DMS153 treated with DMSO at 0.1 percent for 48 hours (cell line): ENCODE measurements at regions not wholly inside any gene's neighbourhood (a gene's known extent, or its start where the extent isn't known, plus 50 kb on each side); places are given as distances from the start of the nearest gene placed in this dataset.

Experiments
- DNase-seq: peaks from one replicate; lab custom pipeline; 2025; ENCODE audit not compliant: unreplicated experiment; lab: John Stamatoyannopoulos, UW

GRCh38 chr22:48432781-48433518, 1394.7 kb downstream of the BRD1 start:
- no peak for DNase-seq

DNA sequence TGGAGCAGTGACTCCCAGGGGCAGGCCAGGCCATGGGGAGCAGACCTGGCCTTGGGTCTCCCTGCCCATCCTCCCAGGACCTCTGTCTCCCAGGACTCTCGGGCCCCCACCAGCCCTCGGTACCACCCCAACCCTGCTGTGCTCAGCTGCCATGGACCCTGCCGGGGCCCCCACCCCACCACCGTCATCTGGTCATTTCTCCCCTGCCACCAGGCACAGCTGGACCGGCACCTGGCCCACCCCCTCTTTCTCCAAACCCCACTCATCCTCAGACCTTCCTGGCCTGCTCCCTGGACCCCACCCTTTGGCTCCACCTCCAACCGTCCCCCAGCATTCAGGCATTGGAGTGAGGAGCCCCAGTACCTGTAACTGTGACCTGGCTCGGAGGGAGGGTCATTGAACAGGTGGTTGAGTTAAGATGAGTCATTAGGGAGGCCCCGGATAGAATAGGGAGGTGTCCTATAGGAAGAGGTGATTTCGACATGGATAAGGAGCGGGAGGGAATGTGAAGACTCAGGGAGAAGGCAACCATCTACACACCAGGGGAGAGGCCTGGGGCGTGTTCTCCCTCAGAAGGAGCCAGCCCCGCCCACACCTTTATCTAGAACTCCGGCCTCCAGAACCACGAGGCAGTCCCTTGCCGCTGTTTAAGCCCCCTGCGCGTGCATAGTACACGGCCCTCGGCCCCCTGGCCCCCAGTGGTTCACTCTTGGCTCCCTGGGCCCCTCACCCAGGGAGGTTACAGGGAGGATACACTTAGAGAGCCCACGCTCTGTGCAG, 1395.9 kb downstream of the BRD1 start:
- DNase-seq: no peak

DNA sequence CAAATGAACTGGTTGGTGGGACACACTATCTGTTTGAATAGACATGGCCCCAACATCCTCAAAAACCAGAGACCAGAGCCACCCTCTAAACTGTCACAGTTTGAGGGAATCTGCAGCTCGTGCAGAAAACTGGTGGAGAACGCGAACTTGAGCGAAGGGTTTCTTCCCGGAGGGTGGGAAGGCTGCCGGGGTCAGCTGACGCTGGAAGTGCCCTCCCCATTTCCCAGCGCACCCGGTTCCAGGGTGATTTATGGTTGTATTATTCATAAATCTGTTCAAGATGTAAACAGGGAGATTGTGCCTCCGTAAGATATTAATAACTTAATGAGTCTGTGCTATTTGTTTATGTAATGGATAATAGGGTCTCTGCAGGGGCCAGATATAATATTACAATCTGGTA, 1396.7 kb downstream of the BRD1 start:
- no peak for DNase-seq

- no peak for DNase-seq
These were observed 1398.1 kb downstream of the BRD1 start for GRCh38 chr22:48429446-48430020.

- no peak for DNase-seq
These were observed 1398.9 kb downstream of the BRD1 start for GRCh38 chr22:48428631-48429371.

- no peak for DNase-seq
These were observed 1399.9 kb downstream of the BRD1 start for GRCh38 chr22:48427731-48428211.

DNA sequence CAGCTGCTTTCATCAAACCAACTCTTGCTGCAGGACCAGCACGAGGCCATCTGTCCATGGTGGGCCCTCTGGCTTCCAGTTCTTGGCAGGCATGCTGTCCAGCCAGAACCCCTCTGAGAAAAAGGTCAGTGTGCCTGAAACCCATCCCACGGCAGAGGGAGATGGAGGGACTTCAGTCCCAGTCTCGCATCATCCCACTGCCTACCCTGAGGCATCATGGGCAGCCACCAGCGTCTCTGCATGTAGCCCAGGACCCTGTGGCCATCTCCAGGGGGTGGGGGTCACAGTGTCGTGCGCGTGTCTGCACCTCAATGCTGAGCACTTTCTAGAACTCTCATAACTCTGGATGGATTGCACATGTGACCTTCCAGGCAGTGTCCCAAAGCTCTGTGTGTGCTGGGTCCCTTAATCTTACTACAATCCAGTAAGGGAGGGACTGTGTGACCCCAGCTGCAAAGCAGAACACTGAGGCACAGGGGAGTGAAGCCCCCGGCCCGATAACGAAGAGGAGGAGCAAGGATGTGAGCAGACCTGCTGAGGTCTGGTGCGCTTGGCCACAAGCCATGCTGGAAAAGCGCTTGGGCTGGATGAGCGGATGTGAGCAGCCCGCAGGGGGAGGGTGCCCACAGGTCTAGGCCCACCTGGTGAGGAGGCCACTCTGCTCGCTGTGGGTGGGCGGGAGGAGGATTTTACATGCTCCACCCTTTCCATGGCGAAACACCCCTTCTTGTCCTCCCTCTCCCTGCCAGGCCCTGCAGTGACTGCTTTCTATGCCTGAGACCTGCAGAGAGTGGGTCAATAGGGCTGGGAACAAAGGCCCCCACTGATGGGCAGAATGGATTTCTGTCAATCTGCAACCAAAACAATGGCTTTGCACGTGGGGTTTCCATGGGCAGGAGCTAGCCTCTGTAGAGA, 1401.0 kb downstream of the BRD1 start:
- no peak for DNase-seq

DNA sequence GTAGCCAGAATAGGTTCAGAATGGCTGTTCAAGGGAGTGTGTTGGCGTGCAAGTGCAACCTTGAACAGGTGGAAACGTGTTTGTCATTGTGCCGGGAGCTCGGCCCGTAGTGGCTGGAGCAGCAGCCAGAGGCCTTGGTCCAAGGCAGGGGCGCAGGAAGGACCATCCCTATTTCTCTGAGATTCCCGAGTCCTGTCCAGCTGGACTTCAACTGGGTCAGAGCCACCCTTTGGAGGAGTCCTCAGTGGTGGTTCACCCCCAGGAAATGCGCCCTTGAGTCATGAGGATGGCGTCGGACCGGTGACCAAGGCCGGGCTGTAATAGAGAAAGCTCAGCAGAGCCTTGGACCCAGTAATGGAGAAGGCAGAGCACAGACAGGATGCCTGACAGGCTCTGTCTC, 1402.0 kb downstream of the BRD1 start:
- DNase-seq: no peak

- no peak for DNase-seq
These were observed 1402.6 kb downstream of the BRD1 start for GRCh38 chr22:48425091-48425506.

DNA sequence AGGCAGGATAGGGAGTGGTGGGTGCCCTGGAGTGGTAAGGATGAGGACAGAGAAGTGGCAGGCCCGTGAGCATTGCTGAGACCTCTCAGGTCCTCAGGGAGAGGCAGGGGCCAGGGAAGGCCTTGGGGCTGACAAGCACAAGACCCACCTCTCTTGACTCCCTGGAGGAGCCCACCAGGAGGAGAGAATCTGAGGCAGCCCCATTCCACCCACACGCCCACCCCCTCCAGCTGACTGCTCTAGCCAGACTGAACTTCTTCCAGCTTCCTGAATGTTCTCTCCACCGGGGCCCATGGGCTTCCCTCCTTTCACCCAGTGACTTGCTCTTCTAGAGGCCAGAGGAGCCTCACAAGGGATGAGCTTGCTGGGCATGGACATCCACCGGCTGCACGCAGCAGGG, 1403.0 kb downstream of the BRD1 start:
- DNase-seq: no peak

DNA sequence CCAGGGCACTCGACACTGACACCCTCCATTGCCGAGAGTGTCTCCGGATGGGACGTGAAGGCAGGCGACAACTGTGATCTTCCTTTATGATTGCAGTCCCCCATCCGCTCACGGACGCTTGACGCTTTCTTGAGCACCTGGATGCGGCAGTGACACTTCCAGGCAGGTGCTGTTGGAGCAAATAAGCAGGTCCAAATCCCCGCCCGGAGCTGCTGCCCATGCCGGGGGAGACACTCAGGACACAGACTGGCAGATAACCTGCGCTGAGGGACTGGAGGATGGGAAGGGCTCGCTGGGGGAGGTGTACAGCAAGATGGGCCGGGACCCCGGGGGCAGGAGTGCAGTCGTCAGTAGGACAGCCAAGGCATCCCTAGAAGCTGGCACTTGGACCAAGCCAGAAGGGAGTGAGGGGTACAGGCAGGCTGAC, 1403.5 kb downstream of the BRD1 start:
- no peak for DNase-seq

DNA sequence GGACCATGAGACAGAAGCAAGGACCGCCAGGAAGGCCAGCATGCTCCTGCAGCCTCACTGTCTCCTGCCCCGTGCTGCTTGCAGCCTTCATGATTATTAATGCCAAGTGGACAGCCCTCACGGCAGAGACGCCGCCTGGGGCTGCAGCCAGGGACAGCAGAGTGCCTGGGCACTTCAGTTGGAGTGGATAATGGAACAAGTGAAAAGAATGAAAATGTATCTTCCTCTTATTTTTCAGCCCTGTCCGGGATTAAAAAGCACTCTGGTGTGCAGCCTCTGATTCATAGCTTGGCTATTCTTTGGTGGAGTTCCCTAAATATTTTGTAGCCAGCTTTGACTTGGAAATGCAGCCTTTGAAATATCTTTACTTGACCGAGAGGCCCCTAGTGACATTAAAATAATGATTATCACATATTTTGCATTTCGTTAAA, 1404.2 kb downstream of the BRD1 start:
- no peak for DNase-seq

- no peak for DNase-seq
These were observed 1404.7 kb downstream of the BRD1 start for GRCh38 chr22:48422900-48423480.

DNA sequence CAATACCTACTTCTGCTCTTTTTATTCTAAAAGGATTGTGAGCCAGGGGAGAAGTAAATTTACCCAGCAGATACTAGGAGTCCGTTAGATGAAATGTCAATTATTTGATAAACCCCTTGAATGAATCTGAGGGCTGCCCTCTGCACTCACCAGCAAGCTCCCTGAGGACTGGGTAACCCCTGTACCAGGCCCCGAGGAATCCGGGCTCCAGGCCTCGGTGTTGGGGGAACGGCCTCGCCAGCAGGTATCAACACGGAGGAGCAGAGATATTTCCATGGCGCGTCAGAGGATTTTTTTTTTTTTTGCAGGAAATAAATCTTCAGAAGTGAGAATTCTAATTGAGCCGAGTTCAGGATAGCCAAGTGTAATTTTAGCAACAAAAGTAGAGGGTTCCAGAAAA, 1408.8 kb downstream of the BRD1 start:
- DNase-seq: no peak

DNA sequence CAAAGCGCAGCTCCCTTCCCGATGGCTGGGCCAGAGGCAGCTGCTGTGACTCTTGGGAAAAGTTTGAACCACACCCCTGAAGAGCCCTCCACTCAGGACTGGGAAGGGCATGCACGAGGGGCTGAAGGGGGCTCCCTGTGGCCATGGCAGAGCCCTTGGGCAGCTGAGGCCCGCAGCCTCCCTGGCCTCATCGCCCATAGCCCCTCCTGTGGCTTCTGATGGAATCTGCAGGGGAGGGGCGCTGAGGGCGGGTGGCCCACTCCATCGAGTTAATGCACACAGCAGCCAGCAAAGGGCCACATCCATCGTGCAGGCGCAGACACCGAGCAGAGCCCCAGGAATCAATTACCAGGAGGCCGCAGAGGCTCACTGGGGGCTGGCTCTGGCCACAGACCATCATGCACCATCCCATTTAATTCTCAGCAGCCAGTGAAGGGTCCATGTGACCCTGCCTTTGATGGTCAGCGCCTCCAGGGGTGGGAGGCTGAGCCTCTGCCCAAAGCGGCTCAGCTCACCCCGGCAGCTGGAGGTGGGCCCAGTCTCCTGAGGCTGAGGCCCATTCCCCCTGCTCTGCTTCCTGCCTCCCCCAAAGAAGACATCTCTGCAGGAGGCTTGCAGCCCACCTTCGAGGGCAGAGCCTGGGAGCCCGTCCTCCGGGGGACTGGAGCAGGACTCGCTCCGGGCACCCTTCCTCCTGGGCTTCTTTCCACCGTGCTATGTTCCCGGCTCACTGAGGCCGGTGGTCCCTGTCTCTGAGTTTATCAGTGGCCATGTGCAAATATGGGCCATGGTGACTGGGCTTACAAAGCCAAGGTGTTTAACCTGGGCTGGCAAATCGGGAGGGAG, 1410.2 kb downstream of the BRD1 start:
- DNase-seq: no peak

DNA sequence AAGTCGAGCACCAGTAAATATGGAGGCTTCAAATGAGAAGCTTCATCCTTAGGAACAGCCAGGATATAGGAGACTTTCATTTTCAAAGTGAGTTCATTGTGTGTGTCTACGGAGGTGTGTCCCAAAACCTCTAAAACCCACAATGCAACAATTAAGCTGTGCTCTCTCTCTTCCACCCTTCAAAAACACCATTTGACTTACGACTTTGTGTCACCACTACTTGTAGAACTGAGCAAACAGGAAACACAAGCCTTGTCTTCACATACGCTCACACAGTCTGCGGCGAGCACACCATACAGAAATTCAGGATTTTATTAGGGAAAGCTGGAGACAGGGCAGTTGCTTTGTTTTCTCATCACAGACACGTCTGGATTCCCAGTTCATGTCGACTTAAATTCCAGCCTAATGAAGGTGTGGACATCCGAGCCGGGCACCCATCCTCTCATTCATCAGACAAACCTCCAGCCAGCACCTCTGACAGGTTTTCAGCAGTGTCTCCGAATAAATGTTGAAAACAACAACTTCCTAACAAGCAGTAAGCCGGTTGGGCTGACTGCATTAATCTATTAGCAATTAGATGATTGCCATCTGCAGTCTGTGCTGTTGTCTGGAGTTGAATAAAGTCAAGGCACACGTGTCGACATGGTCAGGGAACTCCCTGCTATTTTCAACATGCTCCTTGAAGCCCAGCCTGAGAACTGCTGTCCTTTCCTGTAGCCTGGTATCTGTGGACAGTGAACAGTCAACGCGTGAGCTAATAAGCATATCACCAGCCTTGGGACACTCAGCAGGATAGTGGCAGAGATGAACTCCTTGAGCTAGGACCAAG, 1411.1 kb downstream of the BRD1 start:
- no peak for DNase-seq

DNA sequence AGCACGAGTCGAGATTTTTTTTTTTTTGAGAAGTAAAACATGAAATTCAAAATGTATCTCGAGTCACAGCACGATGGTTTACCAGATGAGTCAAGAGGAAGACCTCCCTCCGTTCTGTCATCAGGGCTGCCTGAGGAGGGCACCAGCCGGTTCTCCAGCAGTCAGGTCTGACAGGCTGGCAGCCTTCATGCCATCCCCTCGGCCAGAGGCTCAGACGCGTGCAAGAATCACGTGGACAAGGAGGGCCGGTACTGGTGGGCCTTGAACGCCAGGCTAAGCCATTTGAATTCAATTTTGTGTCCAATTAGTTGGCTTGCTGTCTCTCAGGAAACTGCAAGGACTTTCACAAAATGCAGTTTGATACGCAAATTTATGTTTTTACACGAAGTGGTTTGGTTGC, 1412.2 kb downstream of the BRD1 start:
- no peak for DNase-seq

GRCh38 chr22:48414651-48415050, 1413.0 kb downstream of the BRD1 start:
- no peak for DNase-seq
